NCI-H2196 (cell line): ENCODE measurements at regions not wholly inside any gene's neighbourhood (a gene's known extent, or its start where the extent isn't known, plus 50 kb on each side); places are given as distances from the start of the nearest gene placed in this dataset.
"Not testable (repeated sequence)": the region's sequence is repeated elsewhere in the genome, so short reads cannot be mapped to it uniquely, and the experiment has no call there.

ENCODE experiments used
- DNase-seq: peaks from one replicate; lab custom pipeline; 2025; ENCODE audit not compliant: unreplicated experiment; lab: John Stamatoyannopoulos, UW

GRCh38 chr2:67616749-67617148 lies 219.6 kb downstream of the ETAA1 start:
- DNase-seq = no peak

- DNase-seq = no peak
Measured at GRCh38 chr2:67619204-67619603, 222.1 kb downstream of the ETAA1 start.

- not testable (repeated sequence) for DNase-seq
Measured at GRCh38 chr2:67623741-67624140, 226.6 kb downstream of the ETAA1 start.

- no peak for DNase-seq
Measured at GRCh38 chr2:67625178-67625577, 228.0 kb downstream of the ETAA1 start.

- DNase-seq = no peak
Measured at GRCh38 chr2:67625690-67626475, 228.8 kb downstream of the ETAA1 start.

- DNase-seq = no peak
Measured at GRCh38 chr2:67626656-67627055, 229.5 kb downstream of the ETAA1 start.

GRCh38 chr2:67627456-67628207 lies 230.5 kb downstream of the ETAA1 start:
- DNase-seq = no peak

GRCh38 chr2:67628892-67629291 lies 231.8 kb downstream of the ETAA1 start:
- DNase-seq = no peak

- DNase-seq = no peak
Measured at GRCh38 chr2:67631483-67631882, 234.3 kb downstream of the ETAA1 start.

GRCh38 chr2:67633212-67633856 lies 236.2 kb downstream of the ETAA1 start:
- DNase-seq = no peak

- DNase-seq = no peak
Measured at GRCh38 chr2:67638146-67638545, 241.0 kb downstream of the ETAA1 start.

- no peak for DNase-seq
Measured at GRCh38 chr2:67641312-67642045, 244.3 kb downstream of the ETAA1 start.

GRCh38 chr2:67642046-67642382 lies 244.9 kb downstream of the ETAA1 start:
- no peak for DNase-seq

- DNase-seq = no peak
Measured at GRCh38 chr2:67642961-67643360, 245.8 kb downstream of the ETAA1 start.

GRCh38 chr2:67645280-67646138 lies 248.4 kb downstream of the ETAA1 start:
- DNase-seq = no peak

GRCh38 chr2:67646714-67647333 lies 249.7 kb downstream of the ETAA1 start:
- DNase-seq = no peak

- DNase-seq = no peak
Measured at GRCh38 chr2:67649331-67650261, 252.5 kb downstream of the ETAA1 start.

GRCh38 chr2:67650291-67651133 lies 253.4 kb downstream of the ETAA1 start:
- no peak for DNase-seq
